Endodermal cell (in vitro differentiated cells): ENCODE measurements at regions not wholly inside any gene's neighbourhood (a gene's known extent, or its start where the extent isn't known, plus 50 kb on each side); places are given as distances from the start of the nearest gene placed in this dataset.

Experiments
- DNase-seq: peaks from one replicate; pipeline ENCODE4 v3.0.0-alpha.2; 2017
- H3K27ac ChIP-seq: 2 replicates; pipeline ENCODE4 v1.5.1; 2013; ENCODE audit warnings: mild to moderate bottlenecking, low read depth, low read length, moderate library complexity
- H3K27me3 ChIP-seq: 2 replicates; pipeline ENCODE4 v1.6.1; 2013; ENCODE audit warnings: mild to moderate bottlenecking, low read length, moderate library complexity; ENCODE audit not compliant: insufficient read depth, control insufficient read depth, poor library complexity, severe bottlenecking
- H3K36me3 ChIP-seq: 2 replicates; pipeline ENCODE4 v1.7.0; 2013; ENCODE audit warnings: mild to moderate bottlenecking, low read length, moderate library complexity; ENCODE audit not compliant: control insufficient read depth, insufficient read depth
- H3K4me1 ChIP-seq: one replicate; pipeline ENCODE4 v1.7.0; 2013; ENCODE audit warnings: low read length; ENCODE audit not compliant: control insufficient read depth, insufficient read depth
- H3K4me3 ChIP-seq: 2 replicates; pipeline ENCODE4 v1.5.1; 2013; ENCODE audit warnings: mild to moderate bottlenecking, low read length, moderate library complexity
- H3K9ac ChIP-seq: 2 replicates; pipeline ENCODE4 v1.6.1; 2013; ENCODE audit warnings: mild to moderate bottlenecking, low read length, moderate library complexity; ENCODE audit not compliant: poor library complexity, severe bottlenecking; ENCODE audit errors: extremely low read depth
- H3K9me3 ChIP-seq: 2 replicates; pipeline ENCODE4 v1.6.1; 2013; ENCODE audit warnings: mild to moderate bottlenecking, low read length, moderate library complexity; ENCODE audit not compliant: control insufficient read depth
- H3K27ac Mint-ChIP-seq: 2 replicates; pipeline ENCODE4 v1.8.0; 2020; ENCODE audit warnings: mixed read lengths
- H3K27me3 Mint-ChIP-seq: 2 replicates; pipeline ENCODE4 v1.8.0; 2021; ENCODE audit warnings: mild to moderate bottlenecking, mixed read lengths; ENCODE audit not compliant: insufficient read depth
- H3K36me3 Mint-ChIP-seq: 2 replicates; pipeline ENCODE4 v1.8.0; 2020; ENCODE audit warnings: low read depth, mixed read lengths
- H3K4me1 Mint-ChIP-seq: 2 replicates; pipeline ENCODE4 v1.8.0; 2020; ENCODE audit warnings: mixed read lengths
- H3K4me3 Mint-ChIP-seq: 2 replicates; pipeline ENCODE4 v1.8.0; 2020; ENCODE audit warnings: mild to moderate bottlenecking, moderate library complexity, mixed read lengths
- H3K9me3 Mint-ChIP-seq: 2 replicates; pipeline ENCODE4 v1.8.0; 2020; ENCODE audit warnings: mild to moderate bottlenecking, mixed read lengths
- WGBS, 2 experiments: methylation state at CpG; one replicate each; pipeline versions ENCODE4 v1.1.5 to v1.1.7; 2013; ENCODE audit warnings: missing lambda C conversion rate in 2 of 2, mixed read lengths in 1 of 2; ENCODE audit not compliant: insufficient coverage in 1 of 2, insufficient read length in 1 of 2; 5-methylcytosine and 5-hydroxymethylcytosine counted together
- TF ChIP-seq, protein P1 (sequence below): fragments of 200-600 bp; sonication (generic); conservative IDR thresholded peaks from 2 replicates; pipeline ENCODE4 v1.5.0; 2021; ENCODE audit warnings: antibody characterized with exemption, mild to moderate bottlenecking

DNA sequence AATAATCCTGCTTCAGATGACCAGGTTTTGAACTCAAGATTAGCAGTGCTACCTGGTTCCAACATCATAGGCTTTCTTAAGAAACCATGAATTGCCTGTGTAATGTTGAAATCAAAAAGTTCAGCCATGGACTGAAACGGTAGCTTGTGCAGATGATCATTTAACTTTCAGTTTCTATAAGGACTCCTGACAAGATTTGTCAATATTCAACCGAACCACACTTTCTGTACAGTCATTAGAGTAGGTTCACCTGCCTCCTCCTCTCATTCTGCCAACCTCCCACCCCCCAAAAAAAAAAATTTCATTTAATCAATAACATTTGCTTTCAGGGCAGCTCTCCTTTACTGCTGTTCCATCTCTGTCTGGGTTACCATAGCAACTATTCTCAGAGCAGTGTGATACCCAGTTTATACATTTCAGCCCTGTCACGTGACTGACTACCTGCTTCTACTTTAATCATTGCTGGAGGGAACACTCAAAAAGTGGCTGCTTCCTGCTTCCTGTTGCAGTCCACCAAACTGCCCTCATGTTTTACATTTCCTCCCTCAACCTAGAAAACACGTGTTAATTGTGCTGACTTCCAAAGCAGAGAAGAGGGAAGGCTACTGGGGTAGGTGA, 275.5 kb downstream of the SS18 start:
- DNase-seq, result no peak
- Mint-ChIP-seq H3K4me1 (no peaks in the 10 kb centered on the region), H3K9me3 (no peaks in the 10 kb centered on the region), H3K4me3 (no peak overlapping the region), H3K36me3 (no peaks in the 10 kb centered on the region), H3K27ac (no peak overlapping the region), H3K27me3 (no peaks in the 10 kb centered on the region)
- H3K27me3 ChIP-seq, result no peaks in the 10 kb centered on the region
- H3K4me1 ChIP-seq, result no peaks in the 10 kb centered on the region
- no peak overlapping the region for H3K9ac ChIP-seq
- H3K9me3 ChIP-seq, result no peaks in the 10 kb centered on the region
- H3K4me3 ChIP-seq, result no peak overlapping the region
- no peaks in the 10 kb centered on the region for H3K36me3 ChIP-seq
- TF ChIP-seq, protein P1, sequence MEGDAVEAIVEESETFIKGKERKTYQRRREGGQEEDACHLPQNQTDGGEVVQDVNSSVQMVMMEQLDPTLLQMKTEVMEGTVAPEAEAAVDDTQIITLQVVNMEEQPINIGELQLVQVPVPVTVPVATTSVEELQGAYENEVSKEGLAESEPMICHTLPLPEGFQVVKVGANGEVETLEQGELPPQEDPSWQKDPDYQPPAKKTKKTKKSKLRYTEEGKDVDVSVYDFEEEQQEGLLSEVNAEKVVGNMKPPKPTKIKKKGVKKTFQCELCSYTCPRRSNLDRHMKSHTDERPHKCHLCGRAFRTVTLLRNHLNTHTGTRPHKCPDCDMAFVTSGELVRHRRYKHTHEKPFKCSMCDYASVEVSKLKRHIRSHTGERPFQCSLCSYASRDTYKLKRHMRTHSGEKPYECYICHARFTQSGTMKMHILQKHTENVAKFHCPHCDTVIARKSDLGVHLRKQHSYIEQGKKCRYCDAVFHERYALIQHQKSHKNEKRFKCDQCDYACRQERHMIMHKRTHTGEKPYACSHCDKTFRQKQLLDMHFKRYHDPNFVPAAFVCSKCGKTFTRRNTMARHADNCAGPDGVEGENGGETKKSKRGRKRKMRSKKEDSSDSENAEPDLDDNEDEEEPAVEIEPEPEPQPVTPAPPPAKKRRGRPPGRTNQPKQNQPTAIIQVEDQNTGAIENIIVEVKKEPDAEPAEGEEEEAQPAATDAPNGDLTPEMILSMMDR, result no peak
- WGBS, 2 experiments, result 81 to 87% methylated on average over 3 to 4 of the region's 4 CpGs
- no peak overlapping the region for H3K27ac ChIP-seq

DNA sequence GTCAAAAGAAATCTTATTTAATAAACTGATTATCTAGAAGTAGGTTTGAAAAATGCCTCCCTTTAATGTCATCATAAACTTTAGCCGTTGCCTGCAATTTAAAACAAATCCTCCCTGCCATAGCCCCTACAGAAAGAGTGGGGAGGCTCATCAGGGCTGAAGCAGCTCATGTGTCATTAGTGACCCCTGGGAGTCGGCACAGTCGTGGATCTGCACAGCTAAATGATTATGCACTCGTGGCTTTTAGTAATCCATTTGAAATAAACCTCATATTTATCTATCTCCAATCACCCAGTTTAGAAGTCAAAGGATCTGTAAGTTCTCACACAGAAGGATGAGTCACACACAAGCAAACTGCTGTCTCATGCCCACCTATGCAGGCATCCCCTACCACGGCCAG, 277.3 kb downstream of the SS18 start:
- H3K9ac ChIP-seq, result no peak overlapping the region
- H3K36me3 Mint-ChIP-seq, result no peaks in the 10 kb centered on the region
- H3K9me3 Mint-ChIP-seq, result no peaks in the 10 kb centered on the region
- DNase-seq, result no peak
- no peaks in the 10 kb centered on the region for H3K27me3 ChIP-seq
- no peak overlapping the region for H3K27ac Mint-ChIP-seq
- H3K4me3 Mint-ChIP-seq, result no peak overlapping the region
- WGBS, 2 experiments, result 82 to 87% methylated on average over 3 to 5 of the region's 5 CpGs
- H3K36me3 ChIP-seq, result no peaks in the 10 kb centered on the region
- no peaks in the 10 kb centered on the region for H3K27me3 Mint-ChIP-seq
- H3K9me3 ChIP-seq, result no peaks in the 10 kb centered on the region
- H3K4me1 Mint-ChIP-seq, result no peaks in the 10 kb centered on the region
- H3K4me1 ChIP-seq, result no peaks in the 10 kb centered on the region
- H3K27ac ChIP-seq, result no peak overlapping the region
- H3K4me3 ChIP-seq, result no peak overlapping the region
- TF ChIP-seq, protein P1, result no peak

DNA sequence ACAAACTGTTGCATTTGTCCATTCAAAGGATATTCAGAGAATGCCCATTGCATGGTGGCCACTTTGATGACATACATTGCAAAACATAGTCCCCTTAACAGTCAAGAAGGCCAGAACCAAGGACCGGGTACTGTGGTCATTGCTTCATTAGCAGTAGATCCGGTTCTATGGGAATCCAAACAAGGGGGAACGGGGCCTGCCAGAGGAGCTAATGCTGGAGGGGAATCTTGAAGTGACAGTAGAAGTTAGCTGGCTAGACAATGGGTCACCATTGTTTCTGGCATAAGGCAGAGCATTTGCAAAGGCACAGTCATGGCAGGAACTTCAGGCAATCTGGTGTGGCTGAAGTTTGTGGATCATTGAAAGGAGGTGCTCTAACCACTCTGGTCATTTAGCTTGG, 279.7 kb downstream of the SS18 start:
- Mint-ChIP-seq H3K9me3 (no peaks in the 10 kb centered on the region), H3K4me1 (no peaks in the 10 kb centered on the region), H3K4me3 (no peak overlapping the region), H3K27me3 (no peaks in the 10 kb centered on the region), H3K36me3 (no peaks in the 10 kb centered on the region), H3K27ac (no peak overlapping the region)
- DNase-seq, result no peak
- Histone ChIP-seq H3K4me1 (no peaks in the 10 kb centered on the region), H3K9ac (no peak overlapping the region), H3K27me3 (peaks cover 4% of the 10 kb centered on the region), H3K27ac (no peak overlapping the region), H3K4me3 (no peak overlapping the region), H3K36me3 (no peaks in the 10 kb centered on the region), H3K9me3 (no peaks in the 10 kb centered on the region)
- TF ChIP-seq, protein P1, result no peak
- WGBS, 2 experiments, result 94 to 100% methylated on average over 2 to 3 of the region's 3 CpGs
